Progenitor cell of endocrine pancreas (in vitro differentiated cells): ENCODE measurements at regions not wholly inside any gene's neighbourhood (a gene's known extent, or its start where the extent isn't known, plus 50 kb on each side); places are given as distances from the start of the nearest gene placed in this dataset.

ENCODE experiments used
- DNase-seq: peaks from one replicate; pipeline ENCODE4 v3.0.0; 2021; ENCODE audit warnings: low spot score; ENCODE audit not compliant: unreplicated experiment
- H3K27ac Mint-ChIP-seq: 2 replicates; pipeline ENCODE4 v1.8.0; 2021; ENCODE audit warnings: mild to moderate bottlenecking, moderate library complexity, mixed read lengths
- H3K27me3 Mint-ChIP-seq: 2 replicates; pipeline ENCODE4 v1.8.0; 2021; ENCODE audit warnings: mixed read lengths
- H3K36me3 Mint-ChIP-seq: 2 replicates; pipeline ENCODE4 v1.8.0; 2022; ENCODE audit warnings: mixed read lengths; ENCODE audit not compliant: insufficient read depth
- H3K4me1 Mint-ChIP-seq: 2 replicates; pipeline ENCODE4 v1.8.0; 2021; ENCODE audit warnings: low read depth, mixed read lengths
- H3K4me3 Mint-ChIP-seq: 2 replicates; pipeline ENCODE4 v1.8.0; 2021; ENCODE audit warnings: low read depth, mild to moderate bottlenecking, moderate library complexity, mixed read lengths
- H3K9me3 Mint-ChIP-seq: 2 replicates; pipeline ENCODE4 v1.8.0; 2021; ENCODE audit warnings: low read depth, mixed read lengths
- CTCF ChIP-seq: fragments of 200-600 bp; sonication (generic); IDR thresholded peaks from one replicate; pipeline ENCODE4 v1.5.0; 2021; ENCODE audit warnings: antibody characterized with exemption, mild to moderate bottlenecking; ENCODE audit not compliant: unreplicated experiment

GRCh38 chr4:165737309-165737972, 135.6 kb upstream of the TLL1 start:
- DNase-seq = no peak
- Mint-ChIP-seq H3K4me1 (no peaks in the 10 kb centered on the region), H3K9me3 (no peaks in the 10 kb centered on the region), H3K27ac (no peak overlapping the region), H3K27me3 (no peaks in the 10 kb centered on the region), H3K36me3 (no peaks in the 10 kb centered on the region), H3K4me3 (no peak overlapping the region)
- no peak for TF ChIP-seq CTCF

- Mint-ChIP-seq H3K27me3 (no peaks in the 10 kb centered on the region), H3K4me1 (no peaks in the 10 kb centered on the region)
Observed at GRCh38 chr4:165738571-165738970, 134.5 kb upstream of the TLL1 start.

GRCh38 chr4:165740911-165741310, 132.1 kb upstream of the TLL1 start:
- H3K4me1 Mint-ChIP-seq = no peaks in the 10 kb centered on the region

More at GRCh38 chr4:165738571-165738970, 134.5 kb upstream of the TLL1 start:
- DNase-seq = no peak
- TF ChIP-seq CTCF = no peak
- Mint-ChIP-seq H3K4me3 (no peak overlapping the region), H3K27ac (no peak overlapping the region), H3K36me3 (no peaks in the 10 kb centered on the region), H3K9me3 (no peaks in the 10 kb centered on the region)

GRCh38 chr4:165743422-165743821, 129.6 kb upstream of the TLL1 start:
- Mint-ChIP-seq H3K9me3 (no peaks in the 10 kb centered on the region), H3K4me1 (no peaks in the 10 kb centered on the region), H3K27ac (no peak overlapping the region), H3K36me3 (no peaks in the 10 kb centered on the region), H3K4me3 (no peak overlapping the region), H3K27me3 (no peaks in the 10 kb centered on the region)
- no peak for DNase-seq
- TF ChIP-seq CTCF = no peak

More at GRCh38 chr4:165740911-165741310, 132.1 kb upstream of the TLL1 start:
- DNase-seq = no peak
- Mint-ChIP-seq H3K27ac (no peak overlapping the region), H3K36me3 (no peaks in the 10 kb centered on the region), H3K9me3 (no peaks in the 10 kb centered on the region), H3K4me3 (no peak overlapping the region), H3K27me3 (no peaks in the 10 kb centered on the region)
- TF ChIP-seq CTCF = no peak

- Mint-ChIP-seq H3K4me1 (no peaks in the 10 kb centered on the region), H3K9me3 (no peaks in the 10 kb centered on the region), H3K36me3 (no peaks in the 10 kb centered on the region), H3K4me3 (no peak overlapping the region), H3K27ac (no peak overlapping the region), H3K27me3 (no peaks in the 10 kb centered on the region)
- no peak for DNase-seq
- TF ChIP-seq CTCF = no peak
Observed at GRCh38 chr4:165744370-165744769, 128.7 kb upstream of the TLL1 start.
